A549 (cell line): ENCODE measurements at regions not wholly inside any gene's neighbourhood (a gene's known extent, or its start where the extent isn't known, plus 50 kb on each side); places are given as distances from the start of the nearest gene placed in this dataset.

Experiments
- ATAC-seq, 2 experiments: fragments of 200-7000 bp in 1 of 2; fragments of >200 bp in 1 of 2; cut with Nextera tagmentation in 1 of 2; cut with Tn5 transposase in 1 of 2; 3 replicates each; pipeline versions ENCODE4 v1.8.0 to v1.9.1; 2018 to 2020; ENCODE audit warnings: mild to moderate bottlenecking in 1 of 2, moderate library complexity in 1 of 2
- CTCF ChIA-PET: fragments of 300-600 bp; sonication (Branson Sonifier 250); formaldehyde crosslinking; extraction: SDS; loops from one replicate; lab custom pipeline; 2021; ENCODE audit warnings: antibody characterized with exemption, inconsistent platforms; lab: Yijun Ruan, JAX
- POLR2A ChIA-PET: fragments of 350-600 bp; formaldehyde crosslinking; extraction: SDS; loops from one replicate; lab custom pipeline; 2021; ENCODE audit warnings: antibody characterized with exemption, inconsistent platforms; lab: Yijun Ruan, JAX
- DNase-seq, 2 experiments: peaks; one replicate each; pipeline versions ENCODE4 v3.0.0 to v3.0.0-alpha.2; 2011 to 2016; ENCODE audit warnings: low read depth in 1 of 2, low spot score in 1 of 2
- FAIRE-seq: peaks from 2 replicates; lab custom pipeline; 2011; peaks lifted over from hg19 to GRCh38; lab: Jason Lieb, UNC
- H3K27ac ChIP-seq, 2 experiments: fragments of >200 bp; sonication (Bioruptor Twin); formaldehyde crosslinking; 3 replicates each; pipeline ENCODE4 v1.5.1; 2016 to 2017
- H3K4me1 ChIP-seq: fragments of >200 bp; sonication (Bioruptor Twin); formaldehyde crosslinking; 3 replicates; pipeline ENCODE4 v1.6.1; 2016
- H3K4me2 ChIP-seq: fragments of >200 bp; sonication (Bioruptor Twin); formaldehyde crosslinking; 3 replicates; pipeline ENCODE4 v1.6.1; 2016
- H3K4me3 ChIP-seq: fragments of >200 bp; sonication (Bioruptor Twin); formaldehyde crosslinking; 3 replicates; pipeline ENCODE4 v1.5.1; 2016
- H3K9me3 ChIP-seq: fragments of >200 bp; sonication (Bioruptor Twin); formaldehyde crosslinking; 3 replicates; pipeline ENCODE4 v1.6.1; 2016
- CBX8 ChIP-seq: fragments of 200-600 bp; sonication (generic); IDR thresholded peaks from 2 replicates; pipeline ENCODE4 v1.6.1; 2016
- CEBPB ChIP-seq, 2 experiments: fragments of >200 bp in 1 of 2; sonication (Bioruptor Twin) in 1 of 2; formaldehyde crosslinking in 1 of 2; IDR thresholded peaks; 2 replicates each; pipeline ENCODE4 v1.6.1; 2012 to 2016
- CHD2 ChIP-seq: fragments of 150-350 bp; IDR thresholded peaks from 2 replicates; pipeline ENCODE4 v1.6.1; 2014; ENCODE audit warnings: low read length; ENCODE audit not compliant: partially characterized antibody
- CHD4 ChIP-seq: fragments of 200-600 bp; sonication (generic); IDR thresholded peaks from 2 replicates; pipeline ENCODE4 v1.6.1; 2016; ENCODE audit warnings: antibody characterized with exemption, mild to moderate bottlenecking, borderline replicate concordance
- ELK1 ChIP-seq: fragments of 150-350 bp; IDR thresholded peaks from 2 replicates; pipeline ENCODE4 v1.6.1; 2014; ENCODE audit warnings: low read depth, mild to moderate bottlenecking, low read length
- ESRRA ChIP-seq: fragments of 150-350 bp; IDR thresholded peaks from 2 replicates; pipeline ENCODE4 v1.6.1; 2014; ENCODE audit warnings: mild to moderate bottlenecking, low read length, borderline replicate concordance
- FOSB ChIP-seq: fragments of 250-450 bp; sonication (Bioruptor Pico); IDR thresholded peaks from 2 replicates; pipeline ENCODE4 v1.5.0; 2020; ENCODE audit warnings: mild to moderate bottlenecking, moderate library complexity
- GATA3 ChIP-seq: IDR thresholded peaks from 2 replicates; pipeline ENCODE4 v1.6.1; 2012; ENCODE audit warnings: borderline replicate concordance
- HOXA7 ChIP-seq: fragments of 250-450 bp; sonication (Bioruptor Pico); IDR thresholded peaks from 2 replicates; pipeline ENCODE4 v1.5.0; 2020; ENCODE audit warnings: mild to moderate bottlenecking, moderate library complexity
- HOXB5 ChIP-seq: fragments of 250-450 bp; sonication (Bioruptor Pico); IDR thresholded peaks from 2 replicates; pipeline ENCODE4 v1.5.0; 2020; ENCODE audit warnings: mild to moderate bottlenecking, moderate library complexity
- KDM5A ChIP-seq: fragments of 200-600 bp; sonication (generic); IDR thresholded peaks from 2 replicates; pipeline ENCODE4 v1.6.1; 2016; ENCODE audit warnings: antibody characterized with exemption, mild to moderate bottlenecking
- MAZ ChIP-seq: fragments of 150-350 bp; IDR thresholded peaks from 2 replicates; pipeline ENCODE4 v1.6.1; 2014; ENCODE audit warnings: antibody characterized with exemption, low read depth, low read length, borderline replicate concordance
- MYC ChIP-seq: IDR thresholded peaks from 2 replicates; pipeline ENCODE4 v1.6.1; 2012; ENCODE audit warnings: mild to moderate bottlenecking, inconsistent platforms, low read length, improper control_type of control experiment, borderline replicate concordance
- NR3C1 ChIP-seq: fragments of >200 bp; sonication (Bioruptor Twin); formaldehyde crosslinking; IDR thresholded peaks from 3 replicates; pipeline ENCODE4 v1.6.1; 2017
- POLR2AphosphoS2 ChIP-seq: conservative IDR thresholded peaks from 2 replicates; pipeline ENCODE4 v1.6.1; 2012; ENCODE audit warnings: low read length, improper control_type of control experiment, inconsistent platforms
- RARB ChIP-seq: fragments of 250-450 bp; sonication (Bioruptor Pico); IDR thresholded peaks from 2 replicates; pipeline ENCODE4 v1.8.0; 2021; ENCODE audit warnings: mild to moderate bottlenecking, moderate library complexity
- TFCP2L1 ChIP-seq: fragments of 250-450 bp; sonication (Bioruptor Pico); IDR thresholded peaks from 2 replicates; pipeline ENCODE4 v1.5.0; 2021; ENCODE audit warnings: mild to moderate bottlenecking
- TP53 ChIP-seq: fragments of 250-450 bp; sonication (Bioruptor Pico); IDR thresholded peaks from 2 replicates; pipeline ENCODE4 v1.5.0; 2021; ENCODE audit warnings: mild to moderate bottlenecking, moderate library complexity
- USF2 ChIP-seq: fragments of 450-650 bp; IDR thresholded peaks from 2 replicates; pipeline ENCODE4 v1.6.1; 2014; ENCODE audit warnings: antibody characterized with exemption
- ZFP36 ChIP-seq: fragments of 450-650 bp; IDR thresholded peaks from 2 replicates; pipeline ENCODE4 v1.6.1; 2014; ENCODE audit warnings: borderline replicate concordance; ENCODE audit not compliant: partially characterized antibody
- ZNF302 ChIP-seq: fragments of 250-450 bp; sonication (Bioruptor Pico); IDR thresholded peaks from 2 replicates; pipeline ENCODE4 v1.9.0; 2021; ENCODE audit warnings: inconsistent platforms, mild to moderate bottlenecking, moderate library complexity
- ZSCAN20 ChIP-seq: fragments of 250-450 bp; sonication (Bioruptor Pico); IDR thresholded peaks from 2 replicates; pipeline ENCODE4 v1.8.0; 2022; ENCODE audit warnings: mild to moderate bottlenecking, moderate library complexity
- WGBS: methylation state at CpG from one replicate; pipeline ENCODE4 v1.1.6; 2017; ENCODE audit errors: missing lambda C conversion rate; 5-methylcytosine and 5-hydroxymethylcytosine counted together

GRCh38 chr4:41877020-41877796 lies 58.0 kb upstream of the TMEM33 start (continued):
- TF ChIP-seq HOXB5 (CRISPR knock-in tag) (no peak), RARB (CRISPR knock-in tag) (no peak)
- TF ChIP-seq, all 56 proteins: peak for 0

- Histone ChIP-seq H3K4me3 (no peak overlapping the region), H3K4me1 (no peaks in the 10 kb centered on the region), H3K27ac (no peak overlapping the region), H3K4me2 (no peak overlapping the region), H3K9me3 (no peaks in the 10 kb centered on the region)
- FAIRE-seq: no peak
- ChIA-PET POLR2A (no interaction called here), CTCF (interaction anchor here (2.2 to 5.3 kb wide), 2 partner anchors 13 to 181 kb away, joined by 15 to 18 read pairs; no protein-coding TSS in a partner anchor)
- ATAC-seq: no peak
- DNase-seq: no peak
- TF ChIP-seq TFCP2L1 (CRISPR knock-in tag): no peak
- no peak for TF ChIP-seq NR3C1
- TF ChIP-seq ZSCAN20 (CRISPR knock-in tag): no peak
- no peak for TF ChIP-seq ZNF302
- TF ChIP-seq, all 56 proteins: peak for 0
Observed at GRCh38 chr4:41874873-41875272, 60.4 kb upstream of the TMEM33 start.

- ATAC-seq (no peak), FAIRE-seq (no peak), DNase-seq (no peak)
- no peaks in the 10 kb centered on the region for H3K9me3 ChIP-seq
- TF ChIP-seq CHD2: no peak
- TF ChIP-seq ZFP36: no peak
- TF ChIP-seq MAZ: no peak
- no peak for TF ChIP-seq TP53
- no peak for TF ChIP-seq CBX8
- TF ChIP-seq ZNF302: no peak
- no peak for TF ChIP-seq HOXB5 (CRISPR knock-in tag)
- TF ChIP-seq MYC: no peak
- no peak for TF ChIP-seq CHD4
- no peak for TF ChIP-seq ELK1
- no peak for TF ChIP-seq USF2
- TF ChIP-seq KDM5A: no peak
- no peak for TF ChIP-seq ESRRA
- TF ChIP-seq CEBPB (IDR thresholded peaks at IDR 0.05): no peak
- no peak for TF ChIP-seq FOSB
- no peak for TF ChIP-seq POLR2AphosphoS2
- no peak for TF ChIP-seq ZSCAN20 (CRISPR knock-in tag)
- no peak for TF ChIP-seq HOXA7 (CRISPR knock-in tag)
- no peak for TF ChIP-seq GATA3
- H3K4me3 ChIP-seq: no peak overlapping the region
- WGBS: 74% methylated on average over 7 of the region's 7 CpGs
- CTCF ChIA-PET: interaction anchor here (2.2 to 5.3 kb wide), 2 partner anchors 13 to 181 kb away, joined by 15 to 18 read pairs; no protein-coding TSS in a partner anchor
- H3K4me2 ChIP-seq: no peak overlapping the region
- H3K27ac ChIP-seq: no peak overlapping the region
- POLR2A ChIA-PET: no interaction called here
- no peaks in the 10 kb centered on the region for H3K4me1 ChIP-seq
Observed at GRCh38 chr4:41874398-41874797, 60.8 kb upstream of the TMEM33 start.
